ENCODE measurements at regions not wholly inside any gene's neighbourhood (a gene's known extent, or its start where the extent isn't known, plus 50 kb on each side); places are given as distances from the start of the nearest gene placed in this dataset.

GRCh38 chr3:11903447-11903846, 56.8 kb upstream of the TAMM41 start:
- no peak for DNase-seq (ENCODE audit: low spot score in 2 of 2)
- H3K27me3 ChIP-seq: no peaks in the 10 kb centered on the region
- no peak overlapping the region for H3K27ac ChIP-seq
- H3K4me1 ChIP-seq: no peaks in the 10 kb centered on the region
- H3K4me3 ChIP-seq: no peak overlapping the region
- no peak for TF ChIP-seq CTCF (IDR thresholded peaks at IDR 0.05)
- H3K9me3 ChIP-seq: no peaks in the 10 kb centered on the region
- intact Hi-C loops (cut with DNase I): no loop called here
- H3K36me3 ChIP-seq: no peaks in the 10 kb centered on the region

- H3K9me3 ChIP-seq: no peaks in the 10 kb centered on the region
- no peak overlapping the region for H3K27ac ChIP-seq
- intact Hi-C loops (cut with DNase I): no loop called here
- no peak for DNase-seq (ENCODE audit: low spot score in 2 of 2)
- H3K4me1 ChIP-seq: no peaks in the 10 kb centered on the region
- TF ChIP-seq CTCF (IDR thresholded peaks at IDR 0.05): no peak
- H3K36me3 ChIP-seq: no peaks in the 10 kb centered on the region
- H3K4me3 ChIP-seq: no peak overlapping the region
- no peaks in the 10 kb centered on the region for H3K27me3 ChIP-seq
Measured at GRCh38 chr3:11904157-11904556, 57.5 kb upstream of the TAMM41 start.

- H3K4me3 ChIP-seq: no peak overlapping the region
- H3K9me3 ChIP-seq: no peaks in the 10 kb centered on the region
- TF ChIP-seq CTCF (IDR thresholded peaks at IDR 0.05): no peak
- intact Hi-C loops (cut with DNase I): no loop called here
- DNase-seq (ENCODE audit: low spot score in 2 of 2): no peak
- no peaks in the 10 kb centered on the region for H3K27me3 ChIP-seq
- H3K36me3 ChIP-seq: no peaks in the 10 kb centered on the region
- no peaks in the 10 kb centered on the region for H3K4me1 ChIP-seq
- no peak overlapping the region for H3K27ac ChIP-seq
Measured at GRCh38 chr3:11906407-11906806, 59.7 kb upstream of the TAMM41 start.

- intact Hi-C loops (cut with DNase I): no loop called here
- Histone ChIP-seq H3K4me3 (no peak overlapping the region), H3K27me3 (no peaks in the 10 kb centered on the region), H3K27ac (no peak overlapping the region), H3K4me1 (no peaks in the 10 kb centered on the region), H3K9me3 (no peaks in the 10 kb centered on the region), H3K36me3 (no peaks in the 10 kb centered on the region)
- no peak for DNase-seq (ENCODE audit: low spot score in 2 of 2)
- no peak for TF ChIP-seq CTCF (IDR thresholded peaks at IDR 0.05)
Measured at GRCh38 chr3:11907667-11908660, 61.3 kb upstream of the TAMM41 start.

GRCh38 chr3:11908981-11909698, 62.5 kb upstream of the TAMM41 start:
- H3K36me3 ChIP-seq: no peaks in the 10 kb centered on the region
- TF ChIP-seq CTCF (IDR thresholded peaks at IDR 0.05): no peak
- no peaks in the 10 kb centered on the region for H3K27me3 ChIP-seq
- no peak for DNase-seq (ENCODE audit: low spot score in 2 of 2)
- no peaks in the 10 kb centered on the region for H3K9me3 ChIP-seq
- H3K27ac ChIP-seq: no peak overlapping the region
- H3K4me3 ChIP-seq: no peak overlapping the region
- no peaks in the 10 kb centered on the region for H3K4me1 ChIP-seq
- intact Hi-C loops (cut with DNase I): no loop called here

All from ascending aorta (tissue), 2 donors.